ENCODE measurements at regions not wholly inside any gene's neighbourhood (a gene's known extent, or its start where the extent isn't known, plus 50 kb on each side); places are given as distances from the start of the nearest gene placed in this dataset.

- ATAC-seq (ENCODE audit: low read depth) (no peak), DNase-seq (no peak)
- Mint-ChIP-seq H3K4me1 (no peaks in the 10 kb centered on the region), H3K27me3 (no peaks in the 10 kb centered on the region), H3K9me3 (no peaks in the 10 kb centered on the region), H3K27ac (no peak overlapping the region), H3K36me3 (ENCODE audit: low read depth) (no peaks in the 10 kb centered on the region), H3K4me3 (no peak overlapping the region)
- ChIA-PET POLR2A (no interaction called here), CTCF (no interaction called here)
- no peak for TF ChIP-seq CTCF (IDR thresholded peaks at IDR 0.05)
- intact Hi-C loops (cut with micrococcal nuclease) = no loop called here
Measured at GRCh38 chr4:14465057-14465456, 537.2 kb upstream of the CPEB2 start.

- CTCF ChIA-PET = no interaction called here
- DNase-seq = no peak
- ATAC-seq (ENCODE audit: low read depth) = no peak
Measured at GRCh38 chr4:14465507-14465906, 536.8 kb upstream of the CPEB2 start.

GRCh38 chr4:14478504-14478903 lies 523.8 kb upstream of the CPEB2 start:
- intact Hi-C loops (cut with micrococcal nuclease) = no loop called here
- H3K4me1 Mint-ChIP-seq = no peaks in the 10 kb centered on the region
- H3K36me3 Mint-ChIP-seq (ENCODE audit: low read depth) = no peaks in the 10 kb centered on the region
- no peak for ATAC-seq (ENCODE audit: low read depth)
- ChIA-PET POLR2A (no interaction called here), CTCF (no interaction called here)
- H3K4me3 Mint-ChIP-seq = no peak overlapping the region
- H3K9me3 Mint-ChIP-seq = no peaks in the 10 kb centered on the region
- H3K27me3 Mint-ChIP-seq = no peaks in the 10 kb centered on the region
- H3K27ac Mint-ChIP-seq = no peak overlapping the region
- no peak for DNase-seq
- no peak for TF ChIP-seq CTCF (IDR thresholded peaks at IDR 0.05)

More at GRCh38 chr4:14465507-14465906, 536.8 kb upstream of the CPEB2 start:
- no peaks in the 10 kb centered on the region for H3K27me3 Mint-ChIP-seq
- TF ChIP-seq CTCF (IDR thresholded peaks at IDR 0.05) = no peak
- no peak overlapping the region for H3K4me3 Mint-ChIP-seq
- H3K27ac Mint-ChIP-seq = no peak overlapping the region
- H3K4me1 Mint-ChIP-seq = no peaks in the 10 kb centered on the region
- POLR2A ChIA-PET = no interaction called here
- no peaks in the 10 kb centered on the region for H3K36me3 Mint-ChIP-seq (ENCODE audit: low read depth)
- no peaks in the 10 kb centered on the region for H3K9me3 Mint-ChIP-seq
- intact Hi-C loops (cut with micrococcal nuclease) = no loop called here

- no peak overlapping the region for H3K27ac Mint-ChIP-seq
- no peak for DNase-seq
- ATAC-seq (ENCODE audit: low read depth) = no peak
- no peak for TF ChIP-seq CTCF (IDR thresholded peaks at IDR 0.05)
- no peak overlapping the region for H3K4me3 Mint-ChIP-seq
- H3K4me1 Mint-ChIP-seq = no peaks in the 10 kb centered on the region
- ChIA-PET CTCF (no interaction called here), POLR2A (no interaction called here)
- H3K9me3 Mint-ChIP-seq = no peaks in the 10 kb centered on the region
- intact Hi-C loops (cut with micrococcal nuclease) = no loop called here
- no peaks in the 10 kb centered on the region for H3K36me3 Mint-ChIP-seq (ENCODE audit: low read depth)
- no peaks in the 10 kb centered on the region for H3K27me3 Mint-ChIP-seq
Measured at GRCh38 chr4:14496408-14496807, 505.9 kb upstream of the CPEB2 start.

GRCh38 chr4:14496969-14497368 lies 505.3 kb upstream of the CPEB2 start:
- Mint-ChIP-seq H3K36me3 (ENCODE audit: low read depth) (no peaks in the 10 kb centered on the region), H3K9me3 (no peaks in the 10 kb centered on the region), H3K4me1 (no peaks in the 10 kb centered on the region), H3K27ac (no peak overlapping the region), H3K4me3 (no peak overlapping the region), H3K27me3 (no peaks in the 10 kb centered on the region)
- TF ChIP-seq CTCF (IDR thresholded peaks at IDR 0.05) = no peak
- ChIA-PET POLR2A (no interaction called here), CTCF (no interaction called here)
- intact Hi-C loops (cut with micrococcal nuclease) = no loop called here
- DNase-seq (no peak), ATAC-seq (ENCODE audit: low read depth) (no peak)

Data from activated B cell treated with CpG ODN at 0.5 μM for 24 hours (primary cell).